Ascending aorta (tissue), 2 donors: ENCODE measurements at regions not wholly inside any gene's neighbourhood (a gene's known extent, or its start where the extent isn't known, plus 50 kb on each side); places are given as distances from the start of the nearest gene placed in this dataset.

Source experiments
- DNase-seq, 2 donors: peaks; one replicate each; pipeline ENCODE4 v3.0.0-alpha.2; 2019; ENCODE audit warnings: low spot score in 2 of 2
- H3K27ac ChIP-seq, 2 donors: fragments of 200-600 bp; sonication (generic); one replicate each; pipeline ENCODE4 v1.5.1; 2016 to 2017; ENCODE audit warnings: mild to moderate bottlenecking in 1 of 2
- H3K27me3 ChIP-seq: fragments of 200-600 bp; sonication (generic); one replicate; pipeline ENCODE4 v1.5.1; 2017
- H3K36me3 ChIP-seq, 2 donors: fragments of 200-600 bp; sonication (generic); one replicate each; pipeline ENCODE4 v1.5.1; 2016
- H3K4me1 ChIP-seq, 2 donors: fragments of 200-600 bp; sonication (generic); one replicate each; pipeline ENCODE4 v1.5.1; 2016 to 2017; ENCODE audit warnings: mild to moderate bottlenecking in 1 of 2
- H3K4me3 ChIP-seq, 2 donors: fragments of 200-600 bp; sonication (generic); one replicate each; pipeline ENCODE4 v1.5.1; 2016 to 2017; ENCODE audit warnings: mild to moderate bottlenecking in 1 of 2
- H3K9me3 ChIP-seq, 2 donors: fragments of 200-600 bp; sonication (generic); one replicate each; pipeline ENCODE4 v1.5.1; 2016
- intact Hi-C: fragments of 100-400 bp; cut with DNase I; formaldehyde crosslinking; loops from one replicate; pipeline ENCODE4 v1.15.1; 2023
- TF ChIP-seq, protein P1 (sequence below), 3 experiments: fragments of 200-600 bp in 2 of 3; fragments of 450-650 bp in 1 of 3; sonication (generic) in 2 of 3; IDR thresholded peaks; one replicate each; pipeline ENCODE4 v1.5.1; 2016 to 2019; ENCODE audit warnings: antibody characterized with exemption in 3 of 3, mild to moderate bottlenecking in 1 of 3, moderate library complexity in 1 of 3

DNA sequence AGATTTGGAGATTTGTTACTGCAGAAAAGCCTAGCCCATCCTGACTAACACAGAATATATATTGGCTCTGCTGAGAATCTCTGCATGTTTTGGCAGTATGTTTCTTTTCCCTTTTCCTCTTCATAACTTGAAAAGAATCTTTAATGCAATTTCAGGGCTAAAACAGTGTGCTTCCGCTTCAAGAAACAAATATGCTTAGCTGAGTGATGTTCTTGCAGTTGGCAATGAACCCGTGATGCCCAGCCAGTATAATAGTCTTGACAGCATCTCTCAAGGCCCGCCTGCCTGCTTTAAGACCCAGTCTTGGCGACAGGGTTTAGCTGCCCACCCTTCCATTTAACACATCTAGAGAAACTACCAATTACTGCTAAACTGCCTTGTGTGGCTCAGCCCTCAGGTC lies 184.5 kb downstream of the INO80D start:
- H3K27ac ChIP-seq = no peak overlapping the region
- intact Hi-C loops = no loop called here
- TF ChIP-seq, protein P1, sequence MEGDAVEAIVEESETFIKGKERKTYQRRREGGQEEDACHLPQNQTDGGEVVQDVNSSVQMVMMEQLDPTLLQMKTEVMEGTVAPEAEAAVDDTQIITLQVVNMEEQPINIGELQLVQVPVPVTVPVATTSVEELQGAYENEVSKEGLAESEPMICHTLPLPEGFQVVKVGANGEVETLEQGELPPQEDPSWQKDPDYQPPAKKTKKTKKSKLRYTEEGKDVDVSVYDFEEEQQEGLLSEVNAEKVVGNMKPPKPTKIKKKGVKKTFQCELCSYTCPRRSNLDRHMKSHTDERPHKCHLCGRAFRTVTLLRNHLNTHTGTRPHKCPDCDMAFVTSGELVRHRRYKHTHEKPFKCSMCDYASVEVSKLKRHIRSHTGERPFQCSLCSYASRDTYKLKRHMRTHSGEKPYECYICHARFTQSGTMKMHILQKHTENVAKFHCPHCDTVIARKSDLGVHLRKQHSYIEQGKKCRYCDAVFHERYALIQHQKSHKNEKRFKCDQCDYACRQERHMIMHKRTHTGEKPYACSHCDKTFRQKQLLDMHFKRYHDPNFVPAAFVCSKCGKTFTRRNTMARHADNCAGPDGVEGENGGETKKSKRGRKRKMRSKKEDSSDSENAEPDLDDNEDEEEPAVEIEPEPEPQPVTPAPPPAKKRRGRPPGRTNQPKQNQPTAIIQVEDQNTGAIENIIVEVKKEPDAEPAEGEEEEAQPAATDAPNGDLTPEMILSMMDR (IDR thresholded peaks at IDR 0.05) = no peak
- H3K4me3 ChIP-seq = no peak overlapping the region
- no peaks in the 10 kb centered on the region for H3K27me3 ChIP-seq
- no peaks in the 10 kb centered on the region for H3K36me3 ChIP-seq
- H3K9me3 ChIP-seq = no peaks in the 10 kb centered on the region
- H3K4me1 ChIP-seq = no peaks in the 10 kb centered on the region
- DNase-seq = no peak

DNA sequence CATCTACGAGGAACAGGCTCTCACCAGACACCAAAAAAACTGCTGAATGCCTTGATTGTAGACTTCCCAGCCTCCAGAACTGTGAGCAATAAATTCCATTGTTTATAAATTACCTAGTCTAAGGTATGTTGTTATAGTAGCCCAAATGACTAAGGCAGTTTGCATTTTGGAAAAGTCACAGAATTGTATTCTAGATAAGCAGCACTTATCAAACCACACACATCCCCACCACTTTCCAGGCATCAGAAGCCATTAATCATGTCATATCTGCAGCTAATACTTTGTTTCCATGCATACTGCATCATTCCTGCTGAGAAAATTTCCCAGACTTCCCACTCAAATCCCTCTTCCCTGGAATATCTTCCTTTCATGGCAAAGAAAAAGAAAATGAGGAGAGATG lies 187.2 kb downstream of the INO80D start:
- H3K27me3 ChIP-seq = no peaks in the 10 kb centered on the region
- intact Hi-C loops = no loop called here
- DNase-seq = no peak
- H3K4me1 ChIP-seq = no peaks in the 10 kb centered on the region
- H3K36me3 ChIP-seq = no peaks in the 10 kb centered on the region
- TF ChIP-seq, protein P1 (IDR thresholded peaks at IDR 0.05) = no peak
- no peaks in the 10 kb centered on the region for H3K9me3 ChIP-seq
- H3K27ac ChIP-seq = no peak overlapping the region
- H3K4me3 ChIP-seq = no peak overlapping the region

DNA sequence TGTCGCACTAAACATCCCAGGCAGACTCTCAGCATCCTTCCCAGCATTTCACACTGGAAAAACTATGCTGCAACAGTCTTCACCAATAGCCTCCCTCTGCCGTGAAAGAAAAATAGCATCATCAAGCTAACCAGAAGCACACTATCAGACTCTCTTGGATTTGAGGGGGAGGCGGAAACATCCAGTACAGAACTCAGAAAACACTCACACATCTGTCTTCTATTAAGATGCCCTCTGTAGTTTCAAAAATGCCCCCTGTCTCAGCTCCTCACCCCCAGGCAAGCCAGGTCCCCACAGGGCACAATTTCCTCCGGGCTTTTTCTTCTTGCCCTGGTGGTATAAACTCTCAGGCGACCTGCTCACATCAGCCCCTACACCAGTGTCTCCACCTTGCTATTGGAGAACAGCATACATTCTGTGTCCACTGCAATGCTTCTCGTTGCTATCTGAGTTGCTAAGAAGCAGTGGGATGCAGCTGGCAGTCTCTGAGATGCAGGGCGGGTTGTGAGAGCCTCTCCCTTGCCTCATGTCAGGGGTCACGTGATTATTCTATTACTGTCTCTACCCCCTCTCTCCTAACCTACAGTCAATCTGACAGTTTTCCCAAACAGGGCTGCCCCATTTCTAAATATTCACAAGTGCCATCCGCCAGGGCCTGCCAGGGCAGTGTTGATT lies 189.9 kb downstream of the INO80D start:
- intact Hi-C loops = no loop called here
- Histone ChIP-seq H3K27me3 (no peaks in the 10 kb centered on the region), H3K4me1 (no peaks in the 10 kb centered on the region), H3K27ac (no peak overlapping the region), H3K4me3 (no peak overlapping the region), H3K36me3 (no peaks in the 10 kb centered on the region), H3K9me3 (no peaks in the 10 kb centered on the region)
- DNase-seq = no peak
- TF ChIP-seq, protein P1 (IDR thresholded peaks at IDR 0.05) = no peak

DNA sequence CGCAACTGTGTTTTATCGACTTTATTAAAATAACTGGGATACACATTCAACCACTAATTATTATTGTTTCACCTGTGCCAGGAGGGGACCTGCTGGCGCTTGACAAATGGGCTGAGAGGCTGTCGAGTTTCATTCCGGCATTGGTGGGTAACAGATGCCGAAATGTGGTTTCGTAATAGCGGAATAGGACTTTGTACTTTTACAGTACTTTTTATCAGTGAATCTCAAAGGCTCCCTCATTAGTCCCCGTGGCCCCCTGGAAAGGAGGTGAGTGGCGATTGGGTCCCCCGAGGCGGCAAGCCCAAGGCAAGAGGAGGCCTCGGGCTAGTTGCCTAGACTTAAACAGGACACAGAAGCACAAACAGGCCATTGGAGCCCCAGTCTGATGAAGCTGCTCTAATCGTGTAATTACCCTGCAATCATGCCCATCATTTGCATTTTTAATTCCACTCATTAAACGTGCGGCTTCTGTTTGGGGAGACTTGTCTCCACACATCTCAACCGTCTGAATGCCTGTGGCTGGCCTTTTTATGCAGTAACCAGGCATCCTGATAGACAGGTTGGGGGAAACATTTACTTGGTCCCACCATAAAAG lies 193.2 kb downstream of the INO80D start:
- intact Hi-C loops = no loop called here

DNA sequence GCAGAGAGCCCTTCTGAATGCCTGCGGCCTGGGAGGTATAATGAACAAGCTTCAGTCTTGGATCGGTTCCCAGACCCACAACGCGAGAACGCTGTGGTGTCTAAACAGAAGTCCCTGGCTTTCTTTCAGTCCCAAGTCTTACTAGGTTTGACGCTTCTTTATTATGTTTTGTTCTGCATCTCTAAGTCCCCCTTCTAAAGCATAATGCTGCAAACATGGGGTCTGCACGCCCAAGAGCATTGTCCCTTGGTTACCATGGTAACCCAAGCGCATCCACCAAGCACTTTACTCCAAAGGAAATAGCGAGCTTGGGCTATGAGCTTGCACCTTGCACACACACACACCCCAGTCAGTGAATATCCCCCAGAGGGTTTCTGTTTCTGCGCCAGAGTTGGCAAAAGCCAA lies 193.7 kb downstream of the INO80D start:
- no peaks in the 10 kb centered on the region for H3K36me3 ChIP-seq
- H3K4me1 ChIP-seq = no peaks in the 10 kb centered on the region
- H3K27me3 ChIP-seq = no peaks in the 10 kb centered on the region
- TF ChIP-seq, protein P1 (IDR thresholded peaks at IDR 0.05) = no peak
- DNase-seq = no peak
- intact Hi-C loops = no loop called here
- no peak overlapping the region for H3K4me3 ChIP-seq
- H3K9me3 ChIP-seq = no peaks in the 10 kb centered on the region
- H3K27ac ChIP-seq = no peak overlapping the region

More for the DNA sequence above, 193.2 kb downstream of the INO80D start:
- no peak for DNase-seq
- H3K9me3 ChIP-seq = no peaks in the 10 kb centered on the region
- H3K27me3 ChIP-seq = no peaks in the 10 kb centered on the region
- H3K27ac ChIP-seq = no peak overlapping the region
- TF ChIP-seq, protein P1 (IDR thresholded peaks at IDR 0.05) = no peak
- H3K4me3 ChIP-seq = no peak overlapping the region
- no peaks in the 10 kb centered on the region for H3K4me1 ChIP-seq
- H3K36me3 ChIP-seq = no peaks in the 10 kb centered on the region
